ENCODE measurements at regions not wholly inside any gene's neighbourhood (a gene's known extent, or its start where the extent isn't known, plus 50 kb on each side); places are given as distances from the start of the nearest gene placed in this dataset.

DNA sequence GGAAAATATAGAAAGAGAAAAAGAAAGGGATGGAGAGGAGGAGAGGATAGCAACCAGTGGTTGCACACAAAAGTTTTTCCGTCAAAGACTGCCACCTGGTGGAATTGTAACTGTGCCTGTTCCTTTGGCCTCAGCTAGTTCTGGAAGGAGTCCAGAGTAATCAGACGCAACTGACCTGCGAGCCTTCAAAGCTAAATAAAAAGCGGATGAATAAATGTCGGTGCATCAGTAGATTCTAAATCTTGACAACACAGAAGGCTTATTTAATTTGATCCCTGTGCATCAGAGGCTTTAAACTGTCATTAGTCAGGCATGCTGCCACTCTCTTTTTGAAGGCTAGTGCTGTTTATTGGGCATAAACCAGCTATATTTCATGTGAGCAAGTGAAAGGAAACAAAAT, 132.9 kb upstream of the ACO1 start:
- Histone ChIP-seq H3K9me3 (no peaks in the 10 kb centered on the region), H3K4me1 (no peaks in the 10 kb centered on the region), H3K27ac (no peak overlapping the region), H3K36me3 (no peaks in the 10 kb centered on the region), H3K4me3 (replicated peaks in 1 of 3) (no peak overlapping the region), H3K27me3 (no peaks in the 10 kb centered on the region)
- DNase-seq, result peak; percentile 5 to 12
- 2 to 3% methylated on average over 5 of the region's 5 CpGs for WGBS, 2 donors
- intact Hi-C loops (cut with DNase I), result no loop called here
- TF ChIP-seq POLR2A (IDR thresholded peaks at IDR 0.05), result no peak
- TF ChIP-seq, protein P1, sequence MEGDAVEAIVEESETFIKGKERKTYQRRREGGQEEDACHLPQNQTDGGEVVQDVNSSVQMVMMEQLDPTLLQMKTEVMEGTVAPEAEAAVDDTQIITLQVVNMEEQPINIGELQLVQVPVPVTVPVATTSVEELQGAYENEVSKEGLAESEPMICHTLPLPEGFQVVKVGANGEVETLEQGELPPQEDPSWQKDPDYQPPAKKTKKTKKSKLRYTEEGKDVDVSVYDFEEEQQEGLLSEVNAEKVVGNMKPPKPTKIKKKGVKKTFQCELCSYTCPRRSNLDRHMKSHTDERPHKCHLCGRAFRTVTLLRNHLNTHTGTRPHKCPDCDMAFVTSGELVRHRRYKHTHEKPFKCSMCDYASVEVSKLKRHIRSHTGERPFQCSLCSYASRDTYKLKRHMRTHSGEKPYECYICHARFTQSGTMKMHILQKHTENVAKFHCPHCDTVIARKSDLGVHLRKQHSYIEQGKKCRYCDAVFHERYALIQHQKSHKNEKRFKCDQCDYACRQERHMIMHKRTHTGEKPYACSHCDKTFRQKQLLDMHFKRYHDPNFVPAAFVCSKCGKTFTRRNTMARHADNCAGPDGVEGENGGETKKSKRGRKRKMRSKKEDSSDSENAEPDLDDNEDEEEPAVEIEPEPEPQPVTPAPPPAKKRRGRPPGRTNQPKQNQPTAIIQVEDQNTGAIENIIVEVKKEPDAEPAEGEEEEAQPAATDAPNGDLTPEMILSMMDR (IDR thresholded peaks at IDR 0.05), result peak in 2 of 6 experiments; percentile 15 to 51

DNA sequence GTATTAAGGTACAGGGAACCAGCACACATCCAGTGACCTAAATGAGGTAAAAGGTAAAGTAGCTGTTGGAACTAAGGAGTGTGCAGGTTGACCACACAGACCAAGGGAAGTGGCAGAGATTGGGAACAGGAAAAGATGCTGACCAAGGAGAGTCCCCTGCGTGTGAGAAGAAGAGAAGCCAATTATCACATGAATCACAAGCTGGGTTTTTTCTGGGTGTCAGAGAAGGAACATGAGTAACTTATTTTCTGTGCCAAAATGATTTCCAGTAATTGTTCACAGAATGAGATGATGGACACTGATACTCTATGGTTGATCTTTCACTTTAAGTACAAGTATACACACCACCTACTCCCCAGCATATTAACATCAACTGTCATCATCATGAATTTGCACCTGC, 130.7 kb upstream of the ACO1 start:
- 60 to 62% methylated on average over 1 of the region's 1 CpG for WGBS, 2 donors
- TF ChIP-seq, protein P1 (IDR thresholded peaks at IDR 0.05), result no peak
- no peak for TF ChIP-seq POLR2A (IDR thresholded peaks at IDR 0.05)
- Histone ChIP-seq H3K27ac (no peak overlapping the region), H3K9me3 (no peaks in the 10 kb centered on the region), H3K27me3 (no peaks in the 10 kb centered on the region), H3K4me1 (no peaks in the 10 kb centered on the region), H3K4me3 (replicated peaks in 1 of 3) (no peak overlapping the region), H3K36me3 (no peaks in the 10 kb centered on the region)
- intact Hi-C loops (cut with DNase I), result no loop called here
- no peak for DNase-seq

DNA sequence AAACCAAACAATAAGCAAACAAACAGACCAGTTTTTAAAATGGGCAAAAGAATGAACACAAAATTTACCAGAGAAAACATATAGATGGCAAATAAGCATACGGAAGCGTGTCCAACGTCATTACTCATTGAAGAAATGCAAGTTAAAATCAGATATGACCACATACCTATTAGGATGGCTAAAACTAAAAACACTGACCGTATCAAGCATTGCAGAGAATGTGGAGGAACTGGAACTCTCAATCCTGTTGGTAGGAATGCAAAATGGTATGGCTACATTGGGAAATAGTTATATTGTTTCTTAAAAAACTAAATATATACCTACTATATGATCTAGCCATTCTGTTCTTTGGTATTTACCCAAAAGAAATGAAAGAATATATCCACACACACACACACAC, 129.4 kb upstream of the ACO1 start:
- Histone ChIP-seq H3K4me1 (no peaks in the 10 kb centered on the region), H3K4me3 (replicated peaks in 1 of 3) (no peak overlapping the region), H3K27me3 (no peaks in the 10 kb centered on the region), H3K9me3 (no peaks in the 10 kb centered on the region), H3K36me3 (no peaks in the 10 kb centered on the region), H3K27ac (no peak overlapping the region)
- TF ChIP-seq, protein P1 (IDR thresholded peaks at IDR 0.05), result no peak
- TF ChIP-seq POLR2A (IDR thresholded peaks at IDR 0.05), result no peak
- 89 to 93% methylated on average over 4 of the region's 4 CpGs for WGBS, 2 donors
- no peak for DNase-seq
- intact Hi-C loops (cut with DNase I), result no loop called here

DNA sequence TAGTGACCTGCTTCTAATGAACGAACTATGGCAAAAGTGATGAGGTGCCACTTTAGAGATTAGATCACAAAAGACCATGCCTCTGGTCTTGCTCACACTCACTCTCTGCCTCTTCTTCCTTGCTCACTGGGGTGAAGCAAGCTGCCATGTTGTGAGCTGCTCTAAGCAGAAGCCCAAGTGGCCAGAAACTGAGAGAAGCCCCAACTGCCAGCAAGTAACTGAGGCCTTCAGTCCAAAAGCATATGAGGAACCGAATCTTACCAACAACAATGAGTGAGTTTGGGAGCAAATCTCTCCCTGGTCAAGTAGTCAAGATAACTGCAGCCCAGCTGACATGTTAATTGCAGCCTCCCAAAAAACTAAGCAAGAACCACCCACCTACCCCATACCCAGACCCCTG, 126.0 kb upstream of the ACO1 start:
- H3K27ac ChIP-seq, result no peak overlapping the region
- WGBS, 2 donors, result 84 to 100% methylated on average over 2 of the region's 2 CpGs
- no peaks in the 10 kb centered on the region for H3K4me1 ChIP-seq
- no peaks in the 10 kb centered on the region for H3K27me3 ChIP-seq
- DNase-seq, result no peak
- TF ChIP-seq POLR2A (IDR thresholded peaks at IDR 0.05), result no peak
- TF ChIP-seq, protein P1 (IDR thresholded peaks at IDR 0.05), result no peak
- H3K36me3 ChIP-seq, result no peaks in the 10 kb centered on the region
- no peaks in the 10 kb centered on the region for H3K9me3 ChIP-seq
- intact Hi-C loops (cut with DNase I), result no loop called here
- no peak overlapping the region for H3K4me3 ChIP-seq (replicated peaks in 1 of 3)

DNA sequence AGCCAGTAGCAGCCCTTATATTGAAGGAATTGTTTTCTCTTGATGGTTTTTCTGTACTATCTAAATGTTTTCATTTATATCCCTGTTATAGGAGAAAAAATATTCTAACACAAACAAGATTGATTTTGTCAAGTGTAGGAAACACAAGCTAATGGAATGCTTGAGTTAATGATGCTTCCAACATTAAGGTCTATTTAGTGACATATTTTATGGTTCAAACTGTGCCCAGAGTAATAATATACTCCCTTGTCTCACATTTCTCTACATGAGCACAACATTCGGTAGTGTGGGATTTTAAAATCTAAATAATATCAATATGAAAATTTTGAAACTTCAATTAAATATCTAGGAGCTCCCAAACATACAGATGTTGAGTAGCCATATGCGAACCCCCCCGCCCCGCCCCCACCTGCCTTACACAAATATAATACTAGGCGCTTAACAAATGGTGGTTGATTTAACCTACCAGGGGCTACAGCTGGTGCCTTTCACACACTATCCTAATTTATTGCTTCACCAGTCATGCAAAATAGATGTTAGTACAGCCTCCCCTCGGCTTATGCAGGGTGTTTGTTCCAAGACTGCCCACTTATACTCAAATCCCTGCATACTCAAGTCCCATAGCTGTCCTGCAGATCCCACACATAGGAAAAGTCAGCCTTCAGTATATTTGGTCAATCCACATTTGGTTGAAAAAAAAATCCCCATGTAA, 124.1 kb upstream of the ACO1 start:
- DNase-seq, result no peak
- Histone ChIP-seq H3K4me1 (no peaks in the 10 kb centered on the region), H3K4me3 (replicated peaks in 1 of 3) (no peak overlapping the region), H3K27ac (no peak overlapping the region), H3K27me3 (no peaks in the 10 kb centered on the region), H3K9me3 (no peaks in the 10 kb centered on the region), H3K36me3 (no peaks in the 10 kb centered on the region)
- intact Hi-C loops (cut with DNase I), result no loop called here
- WGBS, 2 donors, result 71% methylated on average over 6 of the region's 6 CpGs
- no peak for TF ChIP-seq POLR2A (IDR thresholded peaks at IDR 0.05)
- TF ChIP-seq, protein P1 (IDR thresholded peaks at IDR 0.05), result no peak

Measured in thyroid gland (tissue), 4 donors.